SU-DHL-6 (cell line): ENCODE measurements at regions not wholly inside any gene's neighbourhood (a gene's known extent, or its start where the extent isn't known, plus 50 kb on each side); places are given as distances from the start of the nearest gene placed in this dataset.

Experiments used
- CTCF ChIP-seq: fragments of 200-600 bp; sonication (generic); IDR thresholded peaks from one replicate; pipeline ENCODE4 v1.5.1; 2017; ENCODE audit warnings: antibody characterized with exemption, mild to moderate bottlenecking, low read length, moderate library complexity; ENCODE audit not compliant: insufficient read depth, poor library complexity, severe bottlenecking
- EZH2phosphoT487 ChIP-seq: fragments of 200-600 bp; sonication (generic), shearing (Covaris generic); conservative IDR thresholded peaks from 2 replicates; pipeline ENCODE4 v1.6.1; 2018; ENCODE audit warnings: mild to moderate bottlenecking, antibody characterized with exemption, low read length, moderate library complexity, mixed read lengths

GRCh38 chr5:29654954-29655353, 1538.5 kb upstream of the CDH6 start:
- TF ChIP-seq CTCF (no peak), EZH2phosphoT487 (no peak)
